Thymus (tissue), 11 donors: ENCODE measurements at regions not wholly inside any gene's neighbourhood (a gene's known extent, or its start where the extent isn't known, plus 50 kb on each side); places are given as distances from the start of the nearest gene placed in this dataset.

Source experiments
- DNase-seq, 9 donors: peaks; one replicate each; pipeline ENCODE4 v3.0.0-alpha.2; 2013; ENCODE audit warnings: low spot score in 9 of 9, low read depth in 6 of 9, missing footprints in 1 of 9
- H3K27ac ChIP-seq, 2 donors: one replicate each; pipeline ENCODE4 v1.5.1; 2013; ENCODE audit warnings: control low read depth in 1 of 2, low read depth in 1 of 2, low read length in 1 of 2, mild to moderate bottlenecking in 1 of 2, moderate library complexity in 1 of 2
- H3K27me3 ChIP-seq, 2 donors: one replicate each; pipeline ENCODE4 v1.5.1; 2013; ENCODE audit warnings: low read length in 1 of 2; ENCODE audit not compliant: control insufficient read depth in 2 of 2, insufficient read depth in 1 of 2
- H3K36me3 ChIP-seq, 2 donors: one replicate each; pipeline ENCODE4 v1.5.1; 2013; ENCODE audit warnings: low read length in 1 of 2, mild to moderate bottlenecking in 1 of 2, moderate library complexity in 1 of 2; ENCODE audit not compliant: control insufficient read depth in 2 of 2, insufficient read depth in 2 of 2
- H3K4me1 ChIP-seq, 2 donors: one replicate each; pipeline ENCODE4 v1.5.1; 2013; ENCODE audit warnings: low read length in 2 of 2; ENCODE audit not compliant: control insufficient read depth in 2 of 2, insufficient read depth in 2 of 2
- H3K4me3 ChIP-seq, 2 donors: one replicate each; pipeline ENCODE4 v1.5.1; 2013; ENCODE audit warnings: low read length in 2 of 2, control low read depth in 1 of 2, mild to moderate bottlenecking in 1 of 2
- H3K9me3 ChIP-seq, 2 donors: one replicate each; pipeline ENCODE4 v1.5.1; 2013; ENCODE audit warnings: low read length in 1 of 2, mild to moderate bottlenecking in 1 of 2; ENCODE audit not compliant: control insufficient read depth in 2 of 2, insufficient read depth in 1 of 2
- WGBS: extraction: QIAGEN DNeasy Blood & Tissue Kit; methylation state at CpG from one replicate; pipeline ENCODE4 v1.1.7; 2013; 5-methylcytosine and 5-hydroxymethylcytosine counted together
- donor health status: healthy.

- peaks cover 0 to 2% of the 10 kb centered on the region in 2 donors for H3K27me3 ChIP-seq
- H3K27ac ChIP-seq = no peak overlapping the region
- H3K9me3 ChIP-seq = no peaks in the 10 kb centered on the region
- H3K4me3 ChIP-seq = no peak overlapping the region
- WGBS = 91% methylated on average over 9 of the region's 9 CpGs
- no peak for DNase-seq
- peaks cover 0 to 4% of the 10 kb centered on the region in 2 donors for H3K4me1 ChIP-seq
- no peaks in the 10 kb centered on the region for H3K36me3 ChIP-seq
These were observed 1035.1 kb upstream of the NR2F2 start for GRCh38 chr15:95295363-95295762.

GRCh38 chr15:95295896-95296625 lies 1034.4 kb upstream of the NR2F2 start:
- Histone ChIP-seq H3K4me3 (no peak overlapping the region), H3K9me3 (no peaks in the 10 kb centered on the region), H3K27ac (no peak overlapping the region), H3K27me3 (no peaks in the 10 kb centered on the region), H3K4me1 (peaks cover 0 to 4% of the 10 kb centered on the region in 2 donors), H3K36me3 (no peaks in the 10 kb centered on the region)
- no peak for DNase-seq
- WGBS = 76% methylated on average over 9 of the region's 9 CpGs

- H3K9me3 ChIP-seq = no peaks in the 10 kb centered on the region
- WGBS = 45% methylated on average over 4 of the region's 4 CpGs
- no peaks in the 10 kb centered on the region for H3K36me3 ChIP-seq
- H3K27me3 ChIP-seq = no peaks in the 10 kb centered on the region
- DNase-seq = peak in 1 of 9 donors; percentile 29
- H3K4me1 ChIP-seq = peaks cover 0 to 4% of the 10 kb centered on the region in 2 donors
- H3K27ac ChIP-seq = no peak overlapping the region
- H3K4me3 ChIP-seq = no peak overlapping the region
These were observed 1033.9 kb upstream of the NR2F2 start for GRCh38 chr15:95296643-95297042.

- 34% methylated on average over 4 of the region's 4 CpGs for WGBS
- peaks cover 0 to 5% of the 10 kb centered on the region in 2 donors for H3K4me1 ChIP-seq
- peak in 2 of 9 donors; percentile 16 to 51 for DNase-seq
- no peak overlapping the region for H3K4me3 ChIP-seq
- H3K36me3 ChIP-seq = no peaks in the 10 kb centered on the region
- no peaks in the 10 kb centered on the region for H3K27me3 ChIP-seq
- no peaks in the 10 kb centered on the region for H3K9me3 ChIP-seq
- no peak overlapping the region for H3K27ac ChIP-seq
These were observed 1031.8 kb upstream of the NR2F2 start for GRCh38 chr15:95298729-95299128.

GRCh38 chr15:95300958-95301357 lies 1029.5 kb upstream of the NR2F2 start:
- no peak overlapping the region for H3K4me3 ChIP-seq
- H3K27me3 ChIP-seq = no peaks in the 10 kb centered on the region
- no peaks in the 10 kb centered on the region for H3K9me3 ChIP-seq
- WGBS = 84% methylated on average over 4 of the region's 4 CpGs
- no peaks in the 10 kb centered on the region for H3K36me3 ChIP-seq
- no peak overlapping the region for H3K27ac ChIP-seq
- peaks cover 0 to 10% of the 10 kb centered on the region in 2 donors for H3K4me1 ChIP-seq
- no peak for DNase-seq

GRCh38 chr15:95302206-95302605 lies 1028.3 kb upstream of the NR2F2 start:
- Histone ChIP-seq H3K4me1 (peaks cover 0 to 10% of the 10 kb centered on the region in 2 donors), H3K4me3 (no peak overlapping the region), H3K27ac (no peak overlapping the region), H3K36me3 (no peaks in the 10 kb centered on the region), H3K9me3 (no peaks in the 10 kb centered on the region), H3K27me3 (no peaks in the 10 kb centered on the region)
- 55% methylated on average over 3 of the region's 3 CpGs for WGBS
- peak in 1 of 9 donors; percentile 37 for DNase-seq

GRCh38 chr15:95302809-95303208 lies 1027.7 kb upstream of the NR2F2 start:
- Histone ChIP-seq H3K36me3 (no peaks in the 10 kb centered on the region), H3K27me3 (no peaks in the 10 kb centered on the region), H3K4me3 (no peak overlapping the region), H3K27ac (no peak overlapping the region), H3K9me3 (no peaks in the 10 kb centered on the region), H3K4me1 (peaks cover 0 to 10% of the 10 kb centered on the region in 2 donors)
- WGBS = 50% methylated on average over 6 of the region's 6 CpGs
- DNase-seq = no peak

GRCh38 chr15:95303713-95304112 lies 1026.8 kb upstream of the NR2F2 start:
- peaks cover 0 to 8% of the 10 kb centered on the region in 2 donors for H3K4me1 ChIP-seq
- H3K36me3 ChIP-seq = no peaks in the 10 kb centered on the region
- 90% methylated on average over 4 of the region's 4 CpGs for WGBS
- no peaks in the 10 kb centered on the region for H3K9me3 ChIP-seq
- H3K4me3 ChIP-seq = no peak overlapping the region
- H3K27ac ChIP-seq = peak overlapping the region in 1 of 2 donors; percentile 28
- no peak for DNase-seq
- H3K27me3 ChIP-seq = no peaks in the 10 kb centered on the region

- DNase-seq = peak in 3 of 9 donors; percentile 5 to 64 (median 7)
- H3K27ac ChIP-seq = peak overlapping the region in 1 of 2 donors; percentile 28
- no peaks in the 10 kb centered on the region for H3K36me3 ChIP-seq
- no peaks in the 10 kb centered on the region for H3K27me3 ChIP-seq
- H3K4me1 ChIP-seq = peaks cover 0 to 6% of the 10 kb centered on the region in 2 donors
- no peak overlapping the region for H3K4me3 ChIP-seq
- no peaks in the 10 kb centered on the region for H3K9me3 ChIP-seq
- 27% methylated on average over 12 of the region's 12 CpGs for WGBS
These were observed 1026.2 kb upstream of the NR2F2 start for GRCh38 chr15:95304151-95304946.
